Sigmoid colon (tissue), 6 donors: ENCODE measurements at regions not wholly inside any gene's neighbourhood (a gene's known extent, or its start where the extent isn't known, plus 50 kb on each side); places are given as distances from the start of the nearest gene placed in this dataset.
"Not testable (repeated sequence)": the region's sequence is repeated elsewhere in the genome, so short reads cannot be mapped to it uniquely, and the experiment has no call there.

ENCODE experiments used
- DNase-seq: peaks from one replicate; pipeline ENCODE4 v3.0.0-alpha.2; 2019
- H3K27ac ChIP-seq, 4 donors: fragments of 200-600 bp; sonication (generic); one replicate each; pipeline ENCODE4 v1.5.1; 2016 to 2019; ENCODE audit warnings: mild to moderate bottlenecking in 1 of 4
- H3K27me3 ChIP-seq, 3 donors: fragments of 200-600 bp; sonication (generic); one replicate each; pipeline ENCODE4 v1.5.1; 2019; ENCODE audit warnings: mild to moderate bottlenecking in 1 of 3
- H3K36me3 ChIP-seq, 4 donors: fragments of 200-600 bp; sonication (generic); one replicate each; pipeline ENCODE4 v1.5.1; 2016 to 2019
- H3K4me1 ChIP-seq, 4 donors: fragments of 200-600 bp; sonication (generic); one replicate each; pipeline ENCODE4 v1.5.1; 2017 to 2019
- H3K4me3 ChIP-seq, 4 donors: fragments of 200-600 bp; sonication (generic); one replicate each; pipeline ENCODE4 v1.5.1; 2017 to 2019; ENCODE audit warnings: mild to moderate bottlenecking in 2 of 4, moderate library complexity in 1 of 4
- H3K9me3 ChIP-seq, 4 donors: fragments of 200-600 bp in 3 of 4; sonication (generic) in 3 of 4; one replicate each; pipeline versions ENCODE4 v1.5.1 to v1.6.1; 2013 to 2019
- CTCF ChIP-seq, 4 experiments: fragments of 450-650 bp in 3 of 4; fragments of 200-600 bp in 1 of 4; IDR thresholded peaks; one replicate each; pipeline ENCODE4 v1.5.1; 2016 to 2019; ENCODE audit warnings: antibody characterized with exemption in 4 of 4, mild to moderate bottlenecking in 3 of 4, moderate library complexity in 2 of 4
- EP300 ChIP-seq, 4 donors: sonication (generic); formaldehyde crosslinking; IDR thresholded peaks; one replicate each; pipeline ENCODE4 v1.6.1; 2017; ENCODE audit warnings: antibody characterized with exemption in 4 of 4
- POLR2A ChIP-seq, 2 donors: fragments of 450-650 bp; IDR thresholded peaks; one replicate each; pipeline ENCODE4 v1.6.1; 2016; ENCODE audit warnings: antibody characterized with exemption in 2 of 2, mild to moderate bottlenecking in 2 of 2, moderate library complexity in 2 of 2
- POLR2AphosphoS5 ChIP-seq, 4 donors: sonication (generic); formaldehyde crosslinking; IDR thresholded peaks; one replicate each; pipeline ENCODE4 v1.6.1; 2017; ENCODE audit warnings: antibody characterized with exemption in 4 of 4
- WGBS, 2 donors: extraction: QIAGEN DNeasy Blood & Tissue Kit; methylation state at CpG; one replicate each; pipeline ENCODE4 v1.1.7; 2013; 5-methylcytosine and 5-hydroxymethylcytosine counted together
- intact Hi-C: fragments of 100-400 bp; cut with DNase I; formaldehyde crosslinking; loops from one replicate; pipeline ENCODE4 v1.15.1; 2023
- donor health status: healthy with polysubstance abuse.
- donor health status: healthy.

- intact Hi-C loops, H3K4me1 ChIP-seq, H3K27me3 ChIP-seq, H3K9me3 ChIP-seq, H3K27ac ChIP-seq, DNase-seq, H3K36me3 ChIP-seq: not testable (repeated sequence)
- 10 to 25% methylated on average over 26 of the region's 26 CpGs for WGBS, 2 donors
- H3K4me3 ChIP-seq = peak overlapping the region in 3 of 4 donors; percentile 22 to 31 (median 26)
These were observed 87.3 kb upstream of the ADGRL1 start for GRCh38 chr19:14293101-14293815.

- H3K27me3 ChIP-seq, H3K36me3 ChIP-seq, H3K4me1 ChIP-seq, H3K9me3 ChIP-seq, H3K27ac ChIP-seq, H3K4me3 ChIP-seq, DNase-seq: not testable (repeated sequence)
- intact Hi-C loops = loop anchor here (5.0 kb wide), 1 partner anchor 143 kb away; no protein-coding TSS in a partner anchor
- 91 to 93% methylated on average over 15 of the region's 15 CpGs for WGBS, 2 donors
These were observed 83.8 kb upstream of the ADGRL1 start for GRCh38 chr19:14289810-14290209.

GRCh38 chr19:14287837-14288236, 81.9 kb upstream of the ADGRL1 start:
- not testable (repeated sequence) for DNase-seq, H3K36me3 ChIP-seq, H3K9me3 ChIP-seq, H3K4me1 ChIP-seq, H3K27ac ChIP-seq, H3K27me3 ChIP-seq, H3K4me3 ChIP-seq
- 93 to 98% methylated on average over 4 of the region's 4 CpGs for WGBS, 2 donors
- intact Hi-C loops = loop anchor here (5.0 kb wide), 1 partner anchor 141 kb away; no protein-coding TSS in a partner anchor

- intact Hi-C loops = loop anchor here (5.0 kb wide), 1 partner anchor 139 kb away; no protein-coding TSS in a partner anchor
- not testable (repeated sequence) for H3K4me1 ChIP-seq, H3K36me3 ChIP-seq, DNase-seq, H3K9me3 ChIP-seq, H3K27me3 ChIP-seq, H3K4me3 ChIP-seq, H3K27ac ChIP-seq
- 71 to 76% methylated on average over 4 of the region's 4 CpGs for WGBS, 2 donors
These were observed 80.6 kb upstream of the ADGRL1 start for GRCh38 chr19:14286594-14286993.

GRCh38 chr19:14285726-14286125, 79.8 kb upstream of the ADGRL1 start:
- not testable (repeated sequence) for H3K9me3 ChIP-seq, H3K36me3 ChIP-seq, H3K27me3 ChIP-seq, H3K4me1 ChIP-seq, DNase-seq, H3K4me3 ChIP-seq, H3K27ac ChIP-seq
- intact Hi-C loops = loop anchor here (5.0 kb wide), 1 partner anchor 138 kb away; no protein-coding TSS in a partner anchor
- 91 to 95% methylated on average over 9 of the region's 9 CpGs for WGBS, 2 donors

GRCh38 chr19:14283813-14284520, 78.0 kb upstream of the ADGRL1 start:
- H3K27me3 ChIP-seq, H3K4me3 ChIP-seq, H3K9me3 ChIP-seq, DNase-seq, H3K4me1 ChIP-seq, H3K36me3 ChIP-seq, intact Hi-C loops: not testable (repeated sequence)
- peak overlapping the region in 1 of 4 donors; percentile 31 for H3K27ac ChIP-seq
- WGBS, 2 donors = 66 to 80% methylated on average over 11 of the region's 11 CpGs

GRCh38 chr19:14279270-14279669, 73.3 kb upstream of the ADGRL1 start:
- H3K9me3 ChIP-seq, H3K27me3 ChIP-seq, H3K27ac ChIP-seq, H3K36me3 ChIP-seq, H3K4me3 ChIP-seq, DNase-seq, intact Hi-C loops, H3K4me1 ChIP-seq: not testable (repeated sequence)
- 92 to 93% methylated on average over 4 of the region's 4 CpGs for WGBS, 2 donors

- Histone ChIP-seq H3K4me3 (no peak overlapping the region), H3K4me1 (no peaks in the 10 kb centered on the region), H3K27me3 (peaks cover 0 to 10% (median 0%) of the 10 kb centered on the region in 3 donors), H3K36me3 (no peaks in the 10 kb centered on the region), H3K27ac (no peak overlapping the region), H3K9me3 (no peaks in the 10 kb centered on the region)
- TF ChIP-seq CTCF (IDR thresholded peaks at IDR 0.05) = no peak
- TF ChIP-seq POLR2AphosphoS5 (IDR thresholded peaks at IDR 0.05) = no peak
- TF ChIP-seq EP300 (IDR thresholded peaks at IDR 0.05) = no peak
- no peak for TF ChIP-seq POLR2A (IDR thresholded peaks at IDR 0.05)
- 97 to 98% methylated on average over 32 of the region's 32 CpGs for WGBS, 2 donors
- intact Hi-C loops = no loop called here
- DNase-seq = no peak
These were observed 71.6 kb upstream of the ADGRL1 start for GRCh38 chr19:14277608-14278007.

GRCh38 chr19:14275823-14276222, 69.9 kb upstream of the ADGRL1 start:
- H3K27ac ChIP-seq, intact Hi-C loops, DNase-seq, H3K9me3 ChIP-seq, H3K4me3 ChIP-seq, H3K27me3 ChIP-seq, H3K36me3 ChIP-seq, H3K4me1 ChIP-seq: not testable (repeated sequence)
- 70 to 82% methylated on average over 5 of the region's 5 CpGs for WGBS, 2 donors
